Upper lobe of right lung (tissue), 1 donor: ENCODE measurements at regions not wholly inside any gene's neighbourhood (a gene's known extent, or its start where the extent isn't known, plus 50 kb on each side); places are given as distances from the start of the nearest gene placed in this dataset.

Experiments
- ATAC-seq: fragments of 200-7000 bp; cut with Tn5 transposase; one replicate; pipeline ENCODE4 v1.9.1; 2020; ENCODE audit warnings: mild to moderate bottlenecking, moderate library complexity
- DNase-seq: peaks from one replicate; pipeline ENCODE4 v3.0.0-alpha.2; 2020
- H3K27ac ChIP-seq: fragments of 200-600 bp; one replicate; pipeline ENCODE4 v1.8.0; 2022
- H3K27me3 ChIP-seq: fragments of 200-600 bp; one replicate; pipeline ENCODE4 v1.8.0; 2022; ENCODE audit warnings: mild to moderate bottlenecking
- H3K36me3 ChIP-seq: fragments of 200-600 bp; one replicate; pipeline ENCODE4 v1.8.0; 2022
- H3K4me1 ChIP-seq: fragments of 200-600 bp; one replicate; pipeline ENCODE4 v1.8.0; 2022
- H3K4me3 ChIP-seq: fragments of 200-600 bp; one replicate; pipeline ENCODE4 v1.8.0; 2022; ENCODE audit warnings: mild to moderate bottlenecking
- H3K9me3 ChIP-seq: fragments of 200-600 bp; one replicate; pipeline ENCODE4 v1.8.0; 2022
- intact Hi-C: fragments of 100-400 bp; cut with DNase I; formaldehyde crosslinking; loops from one replicate; pipeline ENCODE4 v1.11.0; 2022
- TF ChIP-seq, protein P1 (sequence below): fragments of 200-600 bp; IDR thresholded peaks from one replicate; pipeline ENCODE4 v1.8.0; 2022; ENCODE audit warnings: antibody characterized with exemption
- donor health status: DM: no; HTN: yes; CAD: no; lungs with severe emphysema.

DNA sequence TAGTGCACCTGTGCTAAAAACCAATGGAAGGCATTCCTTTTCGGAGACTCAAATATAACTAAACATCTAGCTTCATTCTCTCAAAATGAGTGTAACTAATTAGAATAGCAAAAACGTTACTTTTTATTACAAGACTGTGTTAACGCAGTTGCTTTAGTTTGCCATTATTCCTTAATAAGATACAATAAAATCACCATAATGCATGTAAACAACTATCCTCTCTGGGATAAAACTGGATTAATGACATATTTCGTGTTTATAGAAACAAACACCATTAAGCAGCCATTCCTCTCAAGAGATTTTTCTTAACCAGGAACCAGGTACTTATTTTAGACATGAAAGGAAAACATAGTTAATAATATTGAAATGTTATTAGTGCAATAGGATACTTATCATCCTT is 512.8 kb upstream of the B3GALT2 start:
- H3K4me1 ChIP-seq: no peaks in the 10 kb centered on the region
- TF ChIP-seq, protein P1, sequence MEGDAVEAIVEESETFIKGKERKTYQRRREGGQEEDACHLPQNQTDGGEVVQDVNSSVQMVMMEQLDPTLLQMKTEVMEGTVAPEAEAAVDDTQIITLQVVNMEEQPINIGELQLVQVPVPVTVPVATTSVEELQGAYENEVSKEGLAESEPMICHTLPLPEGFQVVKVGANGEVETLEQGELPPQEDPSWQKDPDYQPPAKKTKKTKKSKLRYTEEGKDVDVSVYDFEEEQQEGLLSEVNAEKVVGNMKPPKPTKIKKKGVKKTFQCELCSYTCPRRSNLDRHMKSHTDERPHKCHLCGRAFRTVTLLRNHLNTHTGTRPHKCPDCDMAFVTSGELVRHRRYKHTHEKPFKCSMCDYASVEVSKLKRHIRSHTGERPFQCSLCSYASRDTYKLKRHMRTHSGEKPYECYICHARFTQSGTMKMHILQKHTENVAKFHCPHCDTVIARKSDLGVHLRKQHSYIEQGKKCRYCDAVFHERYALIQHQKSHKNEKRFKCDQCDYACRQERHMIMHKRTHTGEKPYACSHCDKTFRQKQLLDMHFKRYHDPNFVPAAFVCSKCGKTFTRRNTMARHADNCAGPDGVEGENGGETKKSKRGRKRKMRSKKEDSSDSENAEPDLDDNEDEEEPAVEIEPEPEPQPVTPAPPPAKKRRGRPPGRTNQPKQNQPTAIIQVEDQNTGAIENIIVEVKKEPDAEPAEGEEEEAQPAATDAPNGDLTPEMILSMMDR: no peak
- no peak overlapping the region for H3K4me3 ChIP-seq
- no peak overlapping the region for H3K27ac ChIP-seq
- H3K27me3 ChIP-seq: no peaks in the 10 kb centered on the region
- H3K36me3 ChIP-seq: no peaks in the 10 kb centered on the region
- intact Hi-C loops: no loop called here
- H3K9me3 ChIP-seq: no peaks in the 10 kb centered on the region
- no peak for ATAC-seq
- no peak for DNase-seq

DNA sequence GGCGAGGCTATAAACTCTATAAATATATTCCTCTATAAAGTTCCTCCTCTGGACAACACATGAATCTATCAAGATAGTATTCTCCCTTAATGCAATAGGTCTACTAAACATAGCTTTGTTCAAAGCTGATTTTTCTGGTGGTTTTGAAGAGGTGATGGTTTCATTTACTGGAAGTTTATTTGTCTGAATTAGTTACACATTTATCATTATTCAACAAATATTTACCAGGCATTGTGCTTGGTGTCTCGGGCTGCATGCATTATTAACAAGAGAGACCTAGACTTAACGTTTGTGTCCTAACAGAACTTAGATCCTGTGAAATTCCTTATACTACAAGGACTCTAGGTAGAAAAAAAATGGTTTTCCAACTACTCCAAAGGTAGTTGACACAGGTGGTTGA is 511.4 kb upstream of the B3GALT2 start:
- ATAC-seq (no peak), DNase-seq (no peak)
- no peaks in the 10 kb centered on the region for H3K36me3 ChIP-seq
- TF ChIP-seq, protein P1: no peak
- no peak overlapping the region for H3K27ac ChIP-seq
- no peaks in the 10 kb centered on the region for H3K4me1 ChIP-seq
- H3K9me3 ChIP-seq: no peaks in the 10 kb centered on the region
- intact Hi-C loops: no loop called here
- no peak overlapping the region for H3K4me3 ChIP-seq
- H3K27me3 ChIP-seq: no peaks in the 10 kb centered on the region

DNA sequence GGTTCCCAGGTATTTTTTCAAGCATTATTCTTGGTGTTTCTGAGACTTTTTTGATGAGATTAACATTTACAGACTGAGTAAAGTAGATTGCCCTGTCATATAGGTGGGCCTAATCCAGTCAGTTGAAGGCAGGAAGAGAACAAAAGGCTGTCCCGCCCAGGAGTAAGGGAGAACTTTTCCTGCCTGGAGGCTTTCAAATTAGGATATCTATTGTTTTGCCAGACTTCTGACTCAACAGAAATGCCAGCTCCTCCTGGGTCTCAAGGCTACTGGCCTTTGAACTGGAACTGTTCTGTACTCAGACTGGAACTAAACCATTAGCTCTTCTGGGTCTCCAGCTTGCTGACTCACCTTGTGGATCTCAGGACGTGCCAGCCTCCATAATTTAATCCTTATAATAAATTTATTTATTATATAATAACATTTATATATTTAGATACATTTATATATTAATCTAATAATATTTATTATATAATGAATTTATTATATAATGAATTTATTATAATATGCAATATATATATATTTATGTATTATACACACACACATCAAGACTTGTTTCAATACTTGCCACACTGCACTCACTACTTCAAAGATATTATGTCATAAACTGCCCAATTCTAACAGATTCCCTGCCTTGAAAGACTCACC is 510.8 kb upstream of the B3GALT2 start:
- intact Hi-C loops: no loop called here
- Histone ChIP-seq H3K36me3 (no peaks in the 10 kb centered on the region), H3K4me3 (no peak overlapping the region), H3K27me3 (no peaks in the 10 kb centered on the region), H3K27ac (no peak overlapping the region), H3K9me3 (no peaks in the 10 kb centered on the region), H3K4me1 (no peaks in the 10 kb centered on the region)
- DNase-seq: no peak
- no peak for ATAC-seq
- TF ChIP-seq, protein P1: no peak

DNA sequence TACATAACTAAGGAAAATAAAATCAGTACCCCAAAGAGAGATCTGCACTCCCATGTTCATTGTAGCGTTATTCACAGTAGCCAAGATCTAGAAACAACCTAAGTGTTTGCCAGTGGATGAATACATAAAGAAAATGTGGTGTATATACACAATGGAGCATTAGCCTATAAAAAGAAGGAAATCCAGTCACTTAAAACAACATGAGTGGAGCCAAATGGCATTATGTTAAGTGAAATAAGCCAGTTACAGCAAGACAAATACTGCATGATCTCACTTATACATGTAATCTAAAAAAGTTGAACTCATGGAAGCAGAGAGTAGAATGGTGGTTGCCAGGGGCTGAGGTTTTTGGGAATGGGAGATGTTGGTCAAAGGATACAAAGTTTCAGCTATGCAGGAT is 508.3 kb upstream of the B3GALT2 start:
- TF ChIP-seq, protein P1: no peak
- H3K36me3 ChIP-seq: no peaks in the 10 kb centered on the region
- ATAC-seq (no peak), DNase-seq (no peak)
- no peaks in the 10 kb centered on the region for H3K27me3 ChIP-seq
- no peaks in the 10 kb centered on the region for H3K4me1 ChIP-seq
- no peak overlapping the region for H3K27ac ChIP-seq
- H3K4me3 ChIP-seq: no peak overlapping the region
- intact Hi-C loops: no loop called here
- H3K9me3 ChIP-seq: no peaks in the 10 kb centered on the region

DNA sequence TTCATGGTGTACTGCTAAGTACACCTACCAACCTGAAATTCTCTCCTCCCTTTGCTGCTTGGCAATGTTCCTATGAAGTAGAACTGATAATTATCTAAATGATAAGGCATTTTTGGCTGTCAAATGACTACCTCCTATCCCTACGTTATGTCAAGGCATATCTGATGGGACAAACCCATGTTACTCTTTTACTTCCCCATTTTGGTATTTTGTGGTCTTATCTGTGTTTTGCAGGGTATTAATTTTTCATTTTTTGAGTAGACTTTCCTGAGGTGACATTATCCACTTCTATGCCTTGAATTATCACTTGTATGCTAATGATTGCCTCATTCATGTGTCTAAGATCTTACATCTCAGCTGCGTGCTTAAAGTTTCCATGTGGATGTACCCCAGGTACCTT is 499.6 kb upstream of the B3GALT2 start:
- Histone ChIP-seq H3K27ac (no peak overlapping the region), H3K27me3 (no peaks in the 10 kb centered on the region), H3K9me3 (no peaks in the 10 kb centered on the region), H3K36me3 (no peaks in the 10 kb centered on the region), H3K4me1 (no peaks in the 10 kb centered on the region), H3K4me3 (no peak overlapping the region)
- intact Hi-C loops: no loop called here
- TF ChIP-seq, protein P1: no peak
- ATAC-seq (no peak), DNase-seq (no peak)

DNA sequence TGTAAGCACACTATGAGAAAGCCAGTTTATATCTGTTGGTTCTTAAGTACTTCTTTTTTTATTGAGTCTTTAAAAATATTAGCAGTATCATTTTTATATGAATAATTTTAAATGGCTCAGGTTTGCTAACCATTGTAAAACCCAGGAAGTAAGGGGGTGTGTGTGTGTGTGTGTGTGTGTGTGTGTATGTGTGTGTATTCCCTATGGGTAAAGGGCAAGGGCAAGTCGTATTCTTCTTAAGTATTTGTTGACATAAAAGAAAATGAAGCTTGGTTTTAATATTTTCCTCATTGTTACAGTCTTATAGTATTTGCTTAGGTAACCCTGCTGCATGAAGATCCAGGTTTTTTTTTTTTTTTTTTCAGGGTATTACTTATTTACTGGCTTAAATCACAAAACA is 495.0 kb upstream of the B3GALT2 start:
- H3K4me3 ChIP-seq: no peak overlapping the region
- H3K36me3 ChIP-seq: no peaks in the 10 kb centered on the region
- no peaks in the 10 kb centered on the region for H3K4me1 ChIP-seq
- ATAC-seq: no peak
- H3K27me3 ChIP-seq: no peaks in the 10 kb centered on the region
- DNase-seq: no peak
- H3K9me3 ChIP-seq: no peaks in the 10 kb centered on the region
- TF ChIP-seq, protein P1: no peak
- intact Hi-C loops: no loop called here
- no peak overlapping the region for H3K27ac ChIP-seq
